ENCODE measurements at regions not wholly inside any gene's neighbourhood (a gene's known extent, or its start where the extent isn't known, plus 50 kb on each side); places are given as distances from the start of the nearest gene placed in this dataset.

DNA sequence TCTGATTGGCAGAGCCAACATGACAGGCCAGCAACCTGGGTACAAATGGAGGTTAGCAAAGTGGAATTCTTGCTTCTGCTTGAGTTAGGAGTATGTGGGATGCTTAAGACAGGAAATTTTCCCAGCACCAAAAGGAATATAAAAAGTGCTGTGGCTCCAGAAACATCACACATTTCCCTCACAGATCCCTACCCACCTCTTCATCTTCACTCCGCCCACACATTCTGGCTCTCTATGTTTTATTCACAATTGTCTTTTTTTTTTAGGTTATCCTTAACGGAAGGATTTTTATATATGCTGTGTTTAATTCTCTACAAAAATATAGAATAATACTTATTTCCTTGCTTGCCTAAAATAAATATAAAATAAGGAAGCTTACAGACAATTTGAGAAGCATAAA lies 563.3 kb upstream of the HS3ST5 start:
- Histone ChIP-seq H3K9ac (no peak overlapping the region), H3K4me3 (ENCODE audit: low read depth, low read length) (no peak overlapping the region), H3K9me3 (ENCODE audit: control insufficient read depth, low read length) (no peaks in the 10 kb centered on the region), H3K36me3 (ENCODE audit: control insufficient read depth, insufficient read depth, low read length) (no peaks in the 10 kb centered on the region), H3K27ac (no peak overlapping the region), H2AFZ (no peak overlapping the region), H3K79me2 (no peaks in the 10 kb centered on the region), H3K4me1 (no peaks in the 10 kb centered on the region), H3K4me2 (ENCODE audit: low read length) (no peak overlapping the region), H3K27me3 (ENCODE audit: control insufficient read depth, insufficient read depth, low read length) (no peaks in the 10 kb centered on the region)
- TF ChIP-seq, protein P1, sequence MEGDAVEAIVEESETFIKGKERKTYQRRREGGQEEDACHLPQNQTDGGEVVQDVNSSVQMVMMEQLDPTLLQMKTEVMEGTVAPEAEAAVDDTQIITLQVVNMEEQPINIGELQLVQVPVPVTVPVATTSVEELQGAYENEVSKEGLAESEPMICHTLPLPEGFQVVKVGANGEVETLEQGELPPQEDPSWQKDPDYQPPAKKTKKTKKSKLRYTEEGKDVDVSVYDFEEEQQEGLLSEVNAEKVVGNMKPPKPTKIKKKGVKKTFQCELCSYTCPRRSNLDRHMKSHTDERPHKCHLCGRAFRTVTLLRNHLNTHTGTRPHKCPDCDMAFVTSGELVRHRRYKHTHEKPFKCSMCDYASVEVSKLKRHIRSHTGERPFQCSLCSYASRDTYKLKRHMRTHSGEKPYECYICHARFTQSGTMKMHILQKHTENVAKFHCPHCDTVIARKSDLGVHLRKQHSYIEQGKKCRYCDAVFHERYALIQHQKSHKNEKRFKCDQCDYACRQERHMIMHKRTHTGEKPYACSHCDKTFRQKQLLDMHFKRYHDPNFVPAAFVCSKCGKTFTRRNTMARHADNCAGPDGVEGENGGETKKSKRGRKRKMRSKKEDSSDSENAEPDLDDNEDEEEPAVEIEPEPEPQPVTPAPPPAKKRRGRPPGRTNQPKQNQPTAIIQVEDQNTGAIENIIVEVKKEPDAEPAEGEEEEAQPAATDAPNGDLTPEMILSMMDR (IDR thresholded peaks at IDR 0.05), result no peak

DNA sequence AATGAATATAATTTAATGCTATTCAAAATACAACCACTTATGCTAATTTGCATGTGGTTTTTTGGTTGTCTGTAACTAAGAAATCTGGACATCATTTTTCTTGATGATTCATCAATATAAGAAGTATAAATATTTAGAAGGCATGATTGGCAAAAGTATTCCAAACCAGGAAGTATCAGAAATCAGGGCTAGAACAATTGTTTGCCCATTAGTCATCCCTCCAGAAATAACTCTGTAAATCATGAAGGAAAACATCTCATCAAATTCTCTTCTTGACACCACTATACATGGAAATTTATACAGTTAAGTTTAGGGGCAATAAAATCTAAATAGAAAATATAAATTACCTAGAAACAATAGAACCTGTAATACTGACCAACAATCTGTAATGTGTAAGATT lies 554.7 kb upstream of the HS3ST5 start:
- Histone ChIP-seq H2AFZ (no peak overlapping the region), H3K79me2 (no peaks in the 10 kb centered on the region), H3K27me3 (ENCODE audit: control insufficient read depth, insufficient read depth, low read length) (no peaks in the 10 kb centered on the region), H3K9me3 (ENCODE audit: control insufficient read depth, low read length) (no peaks in the 10 kb centered on the region), H3K36me3 (ENCODE audit: control insufficient read depth, insufficient read depth, low read length) (no peaks in the 10 kb centered on the region), H3K4me2 (ENCODE audit: low read length) (no peak overlapping the region), H3K4me1 (no peaks in the 10 kb centered on the region), H3K27ac (no peak overlapping the region), H3K4me3 (ENCODE audit: low read depth, low read length) (no peak overlapping the region), H3K9ac (no peak overlapping the region)
- TF ChIP-seq, protein P1 (IDR thresholded peaks at IDR 0.05), result no peak

DNA sequence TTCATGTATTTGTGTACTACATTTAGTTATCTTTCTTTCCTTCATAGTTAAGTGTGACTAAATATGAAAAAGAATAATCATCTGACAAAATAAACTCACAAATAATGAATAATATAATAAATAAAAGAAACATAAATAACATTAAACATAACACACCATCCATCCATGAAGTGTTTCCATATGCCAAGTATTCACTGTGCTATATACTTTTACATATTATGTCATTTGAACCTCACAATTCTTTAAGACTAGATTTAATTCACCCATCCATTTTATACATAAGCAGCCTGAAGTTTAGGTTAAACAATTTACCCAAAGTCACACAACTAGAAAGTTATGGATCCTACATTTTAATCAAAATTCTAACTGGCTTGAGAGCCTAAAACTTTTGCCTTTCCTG lies 549.4 kb upstream of the HS3ST5 start:
- H3K9me3 ChIP-seq (ENCODE audit: control insufficient read depth, low read length), result no peaks in the 10 kb centered on the region

DNA sequence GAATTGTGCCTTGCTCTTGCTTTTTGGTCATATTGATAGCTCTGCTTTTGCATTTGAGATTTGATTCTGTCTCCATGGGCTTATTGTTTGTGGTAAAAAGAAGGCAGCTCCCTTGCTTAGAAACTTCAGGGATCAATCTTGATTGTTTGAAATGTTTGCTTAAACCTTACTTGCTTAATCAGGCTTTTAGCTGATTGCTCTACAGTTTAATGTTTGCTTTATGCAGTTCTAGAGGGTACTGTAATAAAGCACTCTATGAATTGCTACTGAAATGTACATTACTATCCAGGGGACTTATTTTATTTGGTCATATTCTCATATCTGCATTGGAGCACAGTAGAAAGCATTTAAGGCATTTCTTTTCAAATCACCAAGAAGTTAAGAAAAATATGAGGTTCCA lies 545.4 kb upstream of the HS3ST5 start:
- Histone ChIP-seq H3K4me3 (ENCODE audit: low read depth, low read length) (no peak overlapping the region), H3K9ac (no peak overlapping the region), H3K27me3 (ENCODE audit: control insufficient read depth, insufficient read depth, low read length) (no peaks in the 10 kb centered on the region), H3K36me3 (ENCODE audit: control insufficient read depth, insufficient read depth, low read length) (no peaks in the 10 kb centered on the region), H3K4me1 (no peaks in the 10 kb centered on the region), H3K4me2 (ENCODE audit: low read length) (no peak overlapping the region), H3K79me2 (no peaks in the 10 kb centered on the region), H3K9me3 (ENCODE audit: control insufficient read depth, low read length) (no peaks in the 10 kb centered on the region), H2AFZ (no peak overlapping the region), H3K27ac (no peak overlapping the region)
- TF ChIP-seq, protein P1 (IDR thresholded peaks at IDR 0.05), result no peak

More for the DNA sequence above, 549.4 kb upstream of the HS3ST5 start:
- H2AFZ ChIP-seq, result no peak overlapping the region
- H3K4me2 ChIP-seq (ENCODE audit: low read length), result no peak overlapping the region
- no peaks in the 10 kb centered on the region for H3K79me2 ChIP-seq
- no peaks in the 10 kb centered on the region for H3K4me1 ChIP-seq
- H3K9ac ChIP-seq, result no peak overlapping the region
- H3K27me3 ChIP-seq (ENCODE audit: control insufficient read depth, insufficient read depth, low read length), result no peaks in the 10 kb centered on the region
- H3K27ac ChIP-seq, result no peak overlapping the region
- TF ChIP-seq, protein P1 (IDR thresholded peaks at IDR 0.05), result no peak
- no peaks in the 10 kb centered on the region for H3K36me3 ChIP-seq (ENCODE audit: control insufficient read depth, insufficient read depth, low read length)
- H3K4me3 ChIP-seq (ENCODE audit: low read depth, low read length), result no peak overlapping the region

DNA sequence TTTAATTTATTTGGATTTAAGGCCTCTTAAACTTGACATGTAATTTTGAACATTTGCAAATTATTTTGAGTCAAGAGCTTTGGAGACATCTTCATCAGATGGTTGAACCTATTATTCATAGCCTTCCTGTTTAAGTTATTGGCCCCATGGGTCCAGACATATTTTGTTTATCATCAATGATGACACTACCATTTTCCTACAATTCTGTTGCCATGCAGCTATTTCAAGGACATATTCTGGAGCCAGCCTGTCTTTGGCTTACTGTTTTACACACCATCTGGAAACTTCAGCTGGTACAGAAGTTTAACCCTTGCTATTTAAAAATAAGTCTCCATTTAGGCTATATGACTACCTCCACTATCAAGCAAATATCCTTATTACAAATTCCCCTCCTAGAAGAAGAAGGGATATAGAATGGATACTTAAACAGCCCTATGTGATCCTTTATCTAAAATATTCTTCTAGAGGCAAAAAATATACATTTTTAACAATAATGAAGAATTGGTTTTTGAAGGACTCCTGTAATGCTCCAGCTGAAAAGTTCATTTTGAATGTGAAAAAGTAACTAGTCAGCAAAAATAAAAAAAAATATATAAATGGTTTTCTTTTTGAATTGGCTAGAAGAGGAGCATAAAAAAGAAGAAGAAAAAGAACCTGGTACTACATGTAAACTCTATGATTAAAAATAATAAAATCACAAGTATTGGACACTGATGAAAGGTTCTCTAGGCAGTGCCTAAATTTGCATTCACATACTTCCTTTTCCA lies 544.0 kb upstream of the HS3ST5 start:
- no peaks in the 10 kb centered on the region for H3K79me2 ChIP-seq
- no peaks in the 10 kb centered on the region for H3K4me1 ChIP-seq
- H3K9me3 ChIP-seq (ENCODE audit: control insufficient read depth, low read length), result no peaks in the 10 kb centered on the region
- no peak overlapping the region for H3K27ac ChIP-seq
- no peak overlapping the region for H3K4me2 ChIP-seq (ENCODE audit: low read length)
- H3K36me3 ChIP-seq (ENCODE audit: control insufficient read depth, insufficient read depth, low read length), result no peaks in the 10 kb centered on the region
- H3K27me3 ChIP-seq (ENCODE audit: control insufficient read depth, insufficient read depth, low read length), result no peaks in the 10 kb centered on the region
- no peak overlapping the region for H3K9ac ChIP-seq
- no peak overlapping the region for H2AFZ ChIP-seq
- no peak overlapping the region for H3K4me3 ChIP-seq (ENCODE audit: low read depth, low read length)
- TF ChIP-seq, protein P1 (IDR thresholded peaks at IDR 0.05), result no peak
